Colonic mucosa (tissue), 4 donors: ENCODE measurements at regions not wholly inside any gene's neighbourhood (a gene's known extent, or its start where the extent isn't known, plus 50 kb on each side); places are given as distances from the start of the nearest gene placed in this dataset.

Experiments
- DNase-seq: peaks from one replicate; pipeline ENCODE4 v3.0.0-alpha.2; 2020
- H3K27ac ChIP-seq: fragments of 200-600 bp; one replicate; pipeline ENCODE4 v1.8.0; 2021
- H3K27me3 ChIP-seq: fragments of 200-600 bp; one replicate; pipeline ENCODE4 v1.8.0; 2021
- H3K36me3 ChIP-seq: fragments of 200-600 bp; one replicate; pipeline ENCODE4 v1.8.0; 2021
- H3K4me1 ChIP-seq: fragments of 200-600 bp; one replicate; pipeline ENCODE4 v1.8.0; 2021; ENCODE audit warnings: mild to moderate bottlenecking
- H3K4me3 ChIP-seq: fragments of 200-600 bp; one replicate; pipeline ENCODE4 v1.8.0; 2021
- H3K9ac ChIP-seq, 2 donors: one replicate each; pipeline ENCODE4 v1.7.0; 2013; ENCODE audit warnings: control low read depth in 2 of 2, low read depth in 2 of 2, low read length in 2 of 2
- H3K9me3 ChIP-seq: fragments of 200-600 bp; one replicate; pipeline ENCODE4 v1.8.0; 2021
- intact Hi-C: fragments of 100-400 bp; cut with DNase I; formaldehyde crosslinking; loops from one replicate; pipeline ENCODE4 v1.14.1; 2022
- TF ChIP-seq, protein P1 (sequence below): fragments of 200-600 bp; IDR thresholded peaks from one replicate; pipeline ENCODE4 v1.8.0; 2022; ENCODE audit warnings: antibody characterized with exemption, mild to moderate bottlenecking
- donor health status: healthy.
- donor health status: DM: no; HTN: no; CAD: no.
- donor health status: DM: no; HTN: no; CAD: no.

DNA sequence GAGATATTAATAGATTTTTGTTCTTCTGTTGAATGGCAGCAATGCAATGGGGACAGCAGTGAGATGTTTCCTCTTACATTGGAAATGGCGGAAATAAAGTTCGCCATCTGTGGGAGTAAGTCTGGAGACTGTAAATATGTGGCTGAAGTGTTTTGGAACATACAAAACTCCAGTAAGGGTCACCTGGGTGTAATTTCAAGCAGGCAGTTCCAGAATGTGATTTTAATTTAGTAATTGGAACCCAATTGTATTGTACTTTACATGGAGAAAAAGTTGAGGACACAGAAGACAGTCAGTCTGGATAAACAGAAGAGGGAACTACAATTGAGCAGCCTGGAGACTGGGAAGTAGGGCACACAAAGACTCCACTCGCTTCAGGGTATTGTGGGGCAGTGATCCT lies 108.6 kb downstream of the NTMT2 start:
- TF ChIP-seq, protein P1, sequence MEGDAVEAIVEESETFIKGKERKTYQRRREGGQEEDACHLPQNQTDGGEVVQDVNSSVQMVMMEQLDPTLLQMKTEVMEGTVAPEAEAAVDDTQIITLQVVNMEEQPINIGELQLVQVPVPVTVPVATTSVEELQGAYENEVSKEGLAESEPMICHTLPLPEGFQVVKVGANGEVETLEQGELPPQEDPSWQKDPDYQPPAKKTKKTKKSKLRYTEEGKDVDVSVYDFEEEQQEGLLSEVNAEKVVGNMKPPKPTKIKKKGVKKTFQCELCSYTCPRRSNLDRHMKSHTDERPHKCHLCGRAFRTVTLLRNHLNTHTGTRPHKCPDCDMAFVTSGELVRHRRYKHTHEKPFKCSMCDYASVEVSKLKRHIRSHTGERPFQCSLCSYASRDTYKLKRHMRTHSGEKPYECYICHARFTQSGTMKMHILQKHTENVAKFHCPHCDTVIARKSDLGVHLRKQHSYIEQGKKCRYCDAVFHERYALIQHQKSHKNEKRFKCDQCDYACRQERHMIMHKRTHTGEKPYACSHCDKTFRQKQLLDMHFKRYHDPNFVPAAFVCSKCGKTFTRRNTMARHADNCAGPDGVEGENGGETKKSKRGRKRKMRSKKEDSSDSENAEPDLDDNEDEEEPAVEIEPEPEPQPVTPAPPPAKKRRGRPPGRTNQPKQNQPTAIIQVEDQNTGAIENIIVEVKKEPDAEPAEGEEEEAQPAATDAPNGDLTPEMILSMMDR: no peak
- Histone ChIP-seq H3K27ac (no peak overlapping the region), H3K4me1 (no peaks in the 10 kb centered on the region), H3K36me3 (no peaks in the 10 kb centered on the region), H3K9ac (no peak overlapping the region), H3K27me3 (no peaks in the 10 kb centered on the region), H3K9me3 (no peaks in the 10 kb centered on the region), H3K4me3 (no peak overlapping the region)
- DNase-seq: no peak
- intact Hi-C loops: no loop called here

- DNase-seq: no peak
- Histone ChIP-seq H3K9me3 (no peaks in the 10 kb centered on the region), H3K9ac (no peak overlapping the region), H3K4me1 (no peaks in the 10 kb centered on the region), H3K27me3 (no peaks in the 10 kb centered on the region), H3K4me3 (no peak overlapping the region), H3K27ac (no peak overlapping the region), H3K36me3 (no peaks in the 10 kb centered on the region)
- intact Hi-C loops: no loop called here
- TF ChIP-seq, protein P1: no peak
Observed at GRCh38 chr1:170261669-170262068, 115.9 kb downstream of the NTMT2 start.

DNA sequence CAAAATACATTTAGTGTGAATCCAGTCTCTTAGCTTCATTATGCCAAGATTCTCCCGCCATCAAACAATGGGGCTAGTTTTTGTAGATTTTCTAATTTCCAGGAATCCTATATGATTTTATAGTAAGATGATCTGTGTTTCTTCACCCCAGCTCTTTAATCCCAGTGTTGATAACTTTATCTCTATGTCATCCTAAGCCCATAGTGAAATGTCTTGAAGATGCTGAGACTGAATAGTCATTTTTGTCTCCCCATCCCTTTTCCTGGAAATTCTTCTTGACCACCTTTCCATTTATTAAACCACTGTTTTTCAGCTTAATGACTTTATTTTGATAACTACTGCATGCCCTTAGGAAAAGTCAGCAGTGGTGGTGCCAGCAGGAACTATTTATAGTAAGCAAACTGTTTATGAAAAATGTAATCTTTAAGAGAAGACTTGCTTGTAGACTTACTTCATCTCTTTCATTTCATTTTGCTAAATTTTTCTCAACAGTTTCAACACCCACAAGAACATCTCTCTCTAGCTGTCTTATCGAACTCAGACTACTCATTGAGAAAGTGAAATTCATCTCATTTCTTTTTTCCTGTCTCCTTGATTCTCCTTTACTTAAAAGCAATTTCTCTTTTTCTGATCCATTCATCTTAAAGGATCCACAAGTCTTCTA lies 116.6 kb downstream of the NTMT2 start:
- H3K27me3 ChIP-seq: no peaks in the 10 kb centered on the region
- TF ChIP-seq, protein P1: no peak
- H3K9me3 ChIP-seq: no peaks in the 10 kb centered on the region
- no peak overlapping the region for H3K9ac ChIP-seq
- no peaks in the 10 kb centered on the region for H3K36me3 ChIP-seq
- H3K4me1 ChIP-seq: no peaks in the 10 kb centered on the region
- H3K4me3 ChIP-seq: no peak overlapping the region
- DNase-seq: no peak
- H3K27ac ChIP-seq: no peak overlapping the region
- intact Hi-C loops: no loop called here

GRCh38 chr1:170265234-170265633 lies 119.5 kb downstream of the NTMT2 start:
- H3K27me3 ChIP-seq: no peaks in the 10 kb centered on the region

DNA sequence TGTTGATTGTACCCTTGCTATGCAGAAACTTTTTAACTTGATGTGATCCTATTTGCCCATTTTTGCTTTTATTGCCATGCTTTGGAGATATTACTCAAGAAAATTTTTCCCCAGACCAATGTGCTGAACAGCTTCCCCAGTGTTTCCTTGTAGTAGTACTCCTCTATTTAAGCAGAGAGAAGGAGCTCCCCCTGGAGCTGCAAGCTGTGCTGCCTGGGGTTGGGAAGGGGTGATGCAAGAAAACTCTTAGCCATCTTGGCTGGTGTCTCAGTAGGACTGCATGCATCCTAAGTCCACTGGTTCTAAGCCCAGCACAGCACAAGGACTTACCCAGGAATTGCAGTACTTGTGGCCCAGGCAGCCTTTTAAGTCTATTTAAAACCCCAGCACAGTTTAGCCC lies 121.6 kb downstream of the NTMT2 start:
- no peak overlapping the region for H3K4me3 ChIP-seq
- H3K27ac ChIP-seq: no peak overlapping the region
- TF ChIP-seq, protein P1: no peak
- H3K9me3 ChIP-seq: no peaks in the 10 kb centered on the region
- H3K4me1 ChIP-seq: no peaks in the 10 kb centered on the region
- intact Hi-C loops: no loop called here
- no peaks in the 10 kb centered on the region for H3K36me3 ChIP-seq
- no peaks in the 10 kb centered on the region for H3K27me3 ChIP-seq
- H3K9ac ChIP-seq: no peak overlapping the region
- no peak for DNase-seq

More at GRCh38 chr1:170265234-170265633, 119.5 kb downstream of the NTMT2 start:
- TF ChIP-seq, protein P1: no peak
- Histone ChIP-seq H3K27ac (no peak overlapping the region), H3K4me3 (no peak overlapping the region), H3K9ac (no peak overlapping the region), H3K4me1 (no peaks in the 10 kb centered on the region), H3K36me3 (no peaks in the 10 kb centered on the region), H3K9me3 (no peaks in the 10 kb centered on the region)
- intact Hi-C loops: no loop called here
- DNase-seq: no peak
